ENCODE measurements at regions not wholly inside any gene's neighbourhood (a gene's known extent, or its start where the extent isn't known, plus 50 kb on each side); places are given as distances from the start of the nearest gene placed in this dataset.

- peak in 1 of 2 donors; percentile 35 for ATAC-seq
- intact Hi-C loops (cut with DNase I): no loop called here
- Histone ChIP-seq H3K4me1 (no peaks in the 10 kb centered on the region), H3K9me3 (no peaks in the 10 kb centered on the region), H3K4me3 (no peak overlapping the region), H3K27me3 (ENCODE audit: low read depth) (no peaks in the 10 kb centered on the region), H3K36me3 (no peaks in the 10 kb centered on the region), H3K27ac (no peak overlapping the region)
- TF ChIP-seq, protein P1, sequence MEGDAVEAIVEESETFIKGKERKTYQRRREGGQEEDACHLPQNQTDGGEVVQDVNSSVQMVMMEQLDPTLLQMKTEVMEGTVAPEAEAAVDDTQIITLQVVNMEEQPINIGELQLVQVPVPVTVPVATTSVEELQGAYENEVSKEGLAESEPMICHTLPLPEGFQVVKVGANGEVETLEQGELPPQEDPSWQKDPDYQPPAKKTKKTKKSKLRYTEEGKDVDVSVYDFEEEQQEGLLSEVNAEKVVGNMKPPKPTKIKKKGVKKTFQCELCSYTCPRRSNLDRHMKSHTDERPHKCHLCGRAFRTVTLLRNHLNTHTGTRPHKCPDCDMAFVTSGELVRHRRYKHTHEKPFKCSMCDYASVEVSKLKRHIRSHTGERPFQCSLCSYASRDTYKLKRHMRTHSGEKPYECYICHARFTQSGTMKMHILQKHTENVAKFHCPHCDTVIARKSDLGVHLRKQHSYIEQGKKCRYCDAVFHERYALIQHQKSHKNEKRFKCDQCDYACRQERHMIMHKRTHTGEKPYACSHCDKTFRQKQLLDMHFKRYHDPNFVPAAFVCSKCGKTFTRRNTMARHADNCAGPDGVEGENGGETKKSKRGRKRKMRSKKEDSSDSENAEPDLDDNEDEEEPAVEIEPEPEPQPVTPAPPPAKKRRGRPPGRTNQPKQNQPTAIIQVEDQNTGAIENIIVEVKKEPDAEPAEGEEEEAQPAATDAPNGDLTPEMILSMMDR (IDR thresholded peaks at IDR 0.05): no peak
- no peak for DNase-seq
Observed at GRCh38 chr4:184934961-184935360, 83.3 kb upstream of the HELT start.

DNA sequence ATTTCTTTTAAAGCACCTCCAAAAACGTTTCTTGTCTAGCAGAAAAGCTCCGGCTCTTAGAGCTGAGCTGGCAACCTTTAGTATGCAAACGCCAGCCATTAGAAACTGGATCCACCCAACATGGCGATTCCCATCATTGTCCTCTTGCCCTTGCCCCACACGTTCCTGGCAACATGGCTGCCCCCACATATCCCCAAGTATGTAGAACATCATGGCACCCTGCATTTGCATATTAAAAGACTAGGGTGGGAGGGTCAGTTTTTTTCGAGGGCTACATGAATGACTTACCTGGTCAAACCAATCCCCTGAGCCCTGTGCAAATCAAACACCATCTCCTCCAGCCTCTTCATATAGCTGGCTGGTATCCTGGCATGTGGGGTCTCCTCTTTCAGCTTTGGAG is 82.2 kb upstream of the HELT start:
- no peak overlapping the region for H3K27ac ChIP-seq
- H3K4me3 ChIP-seq: no peak overlapping the region
- no peaks in the 10 kb centered on the region for H3K9me3 ChIP-seq
- no peaks in the 10 kb centered on the region for H3K4me1 ChIP-seq
- no peak for ATAC-seq
- H3K36me3 ChIP-seq: no peaks in the 10 kb centered on the region
- DNase-seq: no peak
- TF ChIP-seq, protein P1 (IDR thresholded peaks at IDR 0.05): no peak
- H3K27me3 ChIP-seq (ENCODE audit: low read depth): no peaks in the 10 kb centered on the region
- intact Hi-C loops (cut with DNase I): no loop called here

DNA sequence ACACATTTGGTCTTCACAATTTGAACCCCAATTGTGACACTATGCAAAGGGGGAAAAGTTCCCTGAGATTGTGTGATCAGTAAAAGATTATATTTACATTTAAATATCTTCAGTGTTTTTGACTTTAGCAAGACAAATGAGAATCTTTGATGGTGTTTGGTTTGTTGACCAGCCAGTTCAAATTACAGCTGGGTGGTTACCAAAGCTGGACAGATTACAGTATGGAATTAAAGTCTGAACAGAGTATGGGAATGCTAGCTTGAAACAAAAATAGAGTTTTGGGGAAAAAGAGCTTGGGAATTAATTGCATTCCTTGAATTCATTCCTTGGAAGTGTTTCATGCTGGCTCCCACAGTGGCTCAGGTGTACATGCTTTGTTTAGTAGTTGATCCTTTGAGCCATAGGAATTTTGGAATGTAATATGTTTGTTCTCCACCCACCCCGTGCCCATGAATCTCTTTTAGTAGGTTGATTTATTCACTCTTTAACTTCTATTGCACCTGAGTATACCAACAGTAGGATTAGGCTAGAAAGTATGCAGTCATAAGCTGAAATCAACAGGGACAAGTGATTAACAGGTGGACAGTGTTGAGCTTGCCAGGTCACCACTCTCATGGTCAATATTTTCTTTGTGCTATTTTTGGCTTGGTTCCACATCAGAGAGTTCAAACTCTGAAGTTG is 81.1 kb upstream of the HELT start:
- DNase-seq (no peak), ATAC-seq (peak in 1 of 2 donors; percentile 18)
- Histone ChIP-seq H3K9me3 (no peaks in the 10 kb centered on the region), H3K36me3 (no peaks in the 10 kb centered on the region), H3K27me3 (ENCODE audit: low read depth) (no peaks in the 10 kb centered on the region), H3K4me1 (no peaks in the 10 kb centered on the region), H3K27ac (no peak overlapping the region), H3K4me3 (no peak overlapping the region)
- TF ChIP-seq, protein P1 (IDR thresholded peaks at IDR 0.05): no peak
- intact Hi-C loops (cut with DNase I): no loop called here

DNA sequence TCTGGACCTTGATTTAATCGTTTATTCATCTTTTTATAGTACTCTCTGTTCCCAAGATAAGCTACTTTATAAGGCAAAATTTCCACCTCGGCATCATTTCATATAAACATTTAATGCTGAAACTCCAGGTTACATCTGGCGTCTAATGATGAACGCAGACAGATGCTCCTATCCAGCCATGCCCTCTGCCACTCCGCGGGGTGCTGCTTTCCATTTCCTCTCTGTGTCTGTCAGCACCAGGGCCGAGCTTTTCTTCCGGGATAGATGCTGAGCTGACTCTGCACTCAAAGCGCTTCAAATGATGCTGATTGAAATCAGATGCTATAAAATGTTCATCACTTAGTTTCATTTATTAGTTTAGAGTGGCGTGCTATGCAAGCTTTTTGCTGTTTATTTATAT is 80.5 kb upstream of the HELT start:
- Histone ChIP-seq H3K4me1 (no peaks in the 10 kb centered on the region), H3K27me3 (ENCODE audit: low read depth) (no peaks in the 10 kb centered on the region), H3K9me3 (no peaks in the 10 kb centered on the region), H3K27ac (no peak overlapping the region), H3K36me3 (no peaks in the 10 kb centered on the region), H3K4me3 (no peak overlapping the region)
- TF ChIP-seq, protein P1 (IDR thresholded peaks at IDR 0.05): no peak
- DNase-seq (no peak), ATAC-seq (no peak)
- intact Hi-C loops (cut with DNase I): no loop called here

DNA sequence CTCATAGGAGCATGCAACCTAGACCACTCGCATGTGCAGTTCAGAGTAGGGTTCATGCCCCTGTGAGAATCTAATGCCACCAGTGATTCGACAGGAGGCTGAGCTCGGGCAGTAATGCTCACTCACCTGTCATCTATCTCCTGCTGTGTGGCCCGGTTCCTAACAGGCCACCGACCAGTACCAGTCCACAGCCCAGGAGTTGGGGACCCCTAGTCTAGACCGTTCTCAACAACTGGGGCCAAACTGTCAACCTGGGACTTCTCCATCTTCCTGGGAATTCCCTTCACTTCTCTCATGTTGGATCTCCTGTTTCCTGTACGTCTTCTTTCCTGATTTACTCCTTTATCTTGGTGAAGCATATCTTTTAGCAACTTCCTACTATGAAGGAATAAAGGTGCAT is 79.4 kb upstream of the HELT start:
- Histone ChIP-seq H3K4me1 (no peaks in the 10 kb centered on the region), H3K36me3 (no peaks in the 10 kb centered on the region), H3K4me3 (no peak overlapping the region), H3K27ac (no peak overlapping the region), H3K9me3 (no peaks in the 10 kb centered on the region), H3K27me3 (ENCODE audit: low read depth) (no peaks in the 10 kb centered on the region)
- no peak for ATAC-seq
- intact Hi-C loops (cut with DNase I): no loop called here
- TF ChIP-seq, protein P1 (IDR thresholded peaks at IDR 0.05): no peak
- DNase-seq: no peak

Measured in lower lobe of right lung (tissue), 2 donors.